ENCODE measurements at regions not wholly inside any gene's neighbourhood (a gene's known extent, or its start where the extent isn't known, plus 50 kb on each side); places are given as distances from the start of the nearest gene placed in this dataset.

DNA sequence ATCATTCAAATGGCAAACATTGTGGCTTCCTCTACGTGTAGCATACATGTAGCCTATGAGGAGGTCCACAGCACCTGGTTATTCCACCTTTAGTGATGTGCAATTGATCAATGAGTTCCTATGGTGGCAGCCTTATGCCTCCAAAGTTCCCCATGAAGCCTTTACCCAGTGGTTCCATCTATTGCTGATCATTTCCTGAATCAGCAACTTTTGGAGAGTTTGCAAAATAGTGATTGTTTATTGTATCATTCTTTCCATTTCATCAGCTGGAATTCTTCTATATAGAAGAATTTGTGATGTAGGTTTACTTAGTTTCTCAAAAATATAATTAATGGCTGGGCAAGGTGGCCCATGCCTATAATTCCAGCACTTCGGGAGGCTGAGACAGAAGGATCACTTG is 380.2 kb upstream of the MKI67 start:
- TF ChIP-seq TAF1 (IDR thresholded peaks at IDR 0.05; ENCODE audit: borderline replicate concordance, insufficient read depth, low read length) (no peak), POLR2AphosphoS5 (IDR thresholded peaks at IDR 0.05; ENCODE audit: low read depth, low read length) (no peak)

Measured in PFSK-1 (cell line).